H9 (cell line): ENCODE measurements at regions not wholly inside any gene's neighbourhood (a gene's known extent, or its start where the extent isn't known, plus 50 kb on each side); places are given as distances from the start of the nearest gene placed in this dataset.

ENCODE experiments used
- DNase-seq: peaks from one replicate; pipeline ENCODE4 v3.0.0-alpha.2; 2017
- H2AFZ ChIP-seq: one replicate; pipeline ENCODE4 v1.6.1; 2013; ENCODE audit warnings: mild to moderate bottlenecking, low read length, control low read depth, moderate library complexity
- H2AK5ac ChIP-seq: 2 replicates; pipeline ENCODE4 v1.6.1; 2013; ENCODE audit warnings: low read length, control low read depth, mixed read lengths; ENCODE audit not compliant: insufficient read length
- H2BK120ac ChIP-seq: one replicate; pipeline ENCODE4 v1.6.1; 2013; ENCODE audit warnings: low read depth, mild to moderate bottlenecking, low read length, control low read depth, inconsistent platforms; ENCODE audit not compliant: poor library complexity, severe bottlenecking
- H2BK12ac ChIP-seq: 2 replicates; pipeline ENCODE4 v1.6.1; 2013; ENCODE audit warnings: low read length, control low read depth, mixed read lengths, low read depth; ENCODE audit not compliant: insufficient read length
- H2BK15ac ChIP-seq: 2 replicates; pipeline ENCODE4 v1.6.1; 2013; ENCODE audit warnings: low read depth, low read length, control low read depth
- H2BK20ac ChIP-seq: one replicate; pipeline ENCODE4 v1.6.1; 2013; ENCODE audit warnings: low read depth, mild to moderate bottlenecking, low read length, control low read depth, inconsistent platforms; ENCODE audit not compliant: poor library complexity, severe bottlenecking
- H2BK5ac ChIP-seq: 2 replicates; pipeline ENCODE4 v1.6.1; 2013; ENCODE audit warnings: low read length, control low read depth, mixed read lengths; ENCODE audit not compliant: insufficient read length
- H3K14ac ChIP-seq: 2 replicates; pipeline ENCODE4 v1.6.1; 2013; ENCODE audit warnings: low read length, control low read depth; ENCODE audit not compliant: insufficient read depth
- H3K18ac ChIP-seq: 2 replicates; pipeline ENCODE4 v1.6.1; 2013; ENCODE audit warnings: low read depth, mild to moderate bottlenecking, mixed read lengths, low read length, control low read depth; ENCODE audit not compliant: insufficient read length
- H3K23ac ChIP-seq: 2 replicates; pipeline ENCODE4 v1.6.1; 2013; ENCODE audit warnings: low read length, control low read depth, mixed read lengths, low read depth; ENCODE audit not compliant: insufficient read length
- H3K23me2 ChIP-seq: 2 replicates; pipeline ENCODE4 v1.6.1; 2013; ENCODE audit warnings: low read depth, mild to moderate bottlenecking, mixed read lengths, low read length, control low read depth; ENCODE audit not compliant: insufficient read length, poor library complexity, severe bottlenecking
- H3K27ac ChIP-seq: 2 replicates; pipeline ENCODE4 v1.5.1; 2013; ENCODE audit warnings: low read length, control low read depth, mixed read lengths, low read depth; ENCODE audit not compliant: insufficient read length
- H3K27me3 ChIP-seq: 2 replicates; pipeline ENCODE4 v1.6.1; 2013; ENCODE audit warnings: low read length, control low read depth, inconsistent platforms; ENCODE audit not compliant: insufficient read depth
- H3K4ac ChIP-seq: 2 replicates; pipeline ENCODE4 v1.6.1; 2013; ENCODE audit warnings: low read depth, mild to moderate bottlenecking, control low read depth, inconsistent platforms, low read length, moderate library complexity
- H3K4me1 ChIP-seq: 2 replicates; pipeline ENCODE4 v1.6.1; 2013; ENCODE audit warnings: low read length, control low read depth, inconsistent platforms; ENCODE audit not compliant: insufficient read depth
- H3K4me2 ChIP-seq: 2 replicates; pipeline ENCODE4 v1.6.1; 2013; ENCODE audit warnings: low read length, control low read depth, mixed read lengths; ENCODE audit not compliant: insufficient read length, insufficient read depth
- H3K56ac ChIP-seq: 2 replicates; pipeline ENCODE4 v1.6.1; 2013; ENCODE audit warnings: low read depth, mild to moderate bottlenecking, mixed read lengths, low read length, control low read depth; ENCODE audit not compliant: insufficient read length
- H3K79me1 ChIP-seq: 2 replicates; pipeline ENCODE4 v1.6.1; 2013; ENCODE audit warnings: low read depth, mild to moderate bottlenecking, moderate library complexity, low read length, control low read depth, inconsistent platforms; ENCODE audit not compliant: insufficient read depth, poor library complexity, severe bottlenecking
- H3K79me2 ChIP-seq: 2 replicates; pipeline ENCODE4 v1.6.1; 2013; ENCODE audit warnings: low read length, control low read depth, inconsistent platforms; ENCODE audit not compliant: insufficient read depth
- H3K9ac ChIP-seq: 2 replicates; pipeline ENCODE4 v1.6.1; 2013; ENCODE audit warnings: low read length, control low read depth, mixed read lengths; ENCODE audit not compliant: insufficient read length; ENCODE audit errors: extremely low read depth
- H3K9me3 ChIP-seq: one replicate; pipeline ENCODE4 v1.6.1; 2013; ENCODE audit warnings: low read depth, low read length, inconsistent platforms; ENCODE audit not compliant: control insufficient read depth
- H3T11ph ChIP-seq: one replicate; pipeline ENCODE4 v1.6.1; 2013; ENCODE audit warnings: mild to moderate bottlenecking, low read length, control low read depth, inconsistent platforms
- H4K20me1 ChIP-seq: one replicate; pipeline ENCODE4 v1.6.1; 2013; ENCODE audit not compliant: control insufficient read depth, insufficient read length, insufficient read depth
- H4K5ac ChIP-seq: 2 replicates; pipeline ENCODE4 v1.6.1; 2013; ENCODE audit warnings: low read depth, mild to moderate bottlenecking, mixed read lengths, low read length, control low read depth; ENCODE audit not compliant: insufficient read length
- H4K8ac ChIP-seq: replicated peaks from 2 replicates; pipeline ENCODE4 v1.6.1; 2013; ENCODE audit warnings: low read length, control low read depth, mixed read lengths, low read depth; ENCODE audit not compliant: insufficient read length
- H4K91ac ChIP-seq: 2 replicates; pipeline ENCODE4 v1.6.1; 2013; ENCODE audit warnings: low read depth, mild to moderate bottlenecking, moderate library complexity, mixed read lengths, low read length, control low read depth; ENCODE audit not compliant: insufficient read length
- H3K27ac Mint-ChIP-seq, 3 experiments: 2 replicates in 2 of 3; 3 replicates in 1 of 3; pipeline ENCODE4 v1.8.0; 2020 to 2021; ENCODE audit warnings: mixed read lengths in 3 of 3, mild to moderate bottlenecking in 1 of 3, moderate library complexity in 1 of 3
- H3K27me3 Mint-ChIP-seq: 2 replicates; pipeline ENCODE4 v1.8.0; 2021; ENCODE audit warnings: low read depth, mild to moderate bottlenecking, moderate library complexity, mixed read lengths
- H3K36me3 Mint-ChIP-seq, 3 experiments: 2 replicates in 2 of 3; 3 replicates in 1 of 3; pipeline ENCODE4 v1.8.0; 2020 to 2021; ENCODE audit warnings: low read depth in 3 of 3, mixed read lengths in 3 of 3; ENCODE audit not compliant: insufficient read depth in 1 of 3
- H3K4me1 Mint-ChIP-seq, 2 experiments: 2 replicates each; pipeline ENCODE4 v1.8.0; 2020; ENCODE audit warnings: mixed read lengths in 2 of 2
- H3K4me3 Mint-ChIP-seq, 2 experiments: 2 replicates in 1 of 2; 3 replicates in 1 of 2; pipeline ENCODE4 v1.8.0; 2020 to 2021; ENCODE audit warnings: mild to moderate bottlenecking in 2 of 2, mixed read lengths in 2 of 2, moderate library complexity in 1 of 2
- H3K9me3 Mint-ChIP-seq, 2 experiments: 2 replicates in 1 of 2; 3 replicates in 1 of 2; pipeline ENCODE4 v1.8.0; 2020; ENCODE audit warnings: mild to moderate bottlenecking in 2 of 2, mixed read lengths in 2 of 2, moderate library complexity in 1 of 2
- WGBS: extraction: QIAGEN DNeasy Blood & Tissue Kit; methylation state at CpG from one replicate; pipeline ENCODE4 v1.1.7; 2013; ENCODE audit warnings: missing lambda C conversion rate, low lambda C conversion rate, mixed read lengths; ENCODE audit not compliant: insufficient read length; ENCODE audit errors: extremely low coverage; 5-methylcytosine and 5-hydroxymethylcytosine counted together
- TF ChIP-seq, protein P1 (sequence below): fragments of 200-600 bp; sonication (generic); conservative IDR thresholded peaks from 3 replicates; pipeline ENCODE4 v1.8.0; 2021; ENCODE audit warnings: antibody characterized with exemption, mild to moderate bottlenecking

DNA sequence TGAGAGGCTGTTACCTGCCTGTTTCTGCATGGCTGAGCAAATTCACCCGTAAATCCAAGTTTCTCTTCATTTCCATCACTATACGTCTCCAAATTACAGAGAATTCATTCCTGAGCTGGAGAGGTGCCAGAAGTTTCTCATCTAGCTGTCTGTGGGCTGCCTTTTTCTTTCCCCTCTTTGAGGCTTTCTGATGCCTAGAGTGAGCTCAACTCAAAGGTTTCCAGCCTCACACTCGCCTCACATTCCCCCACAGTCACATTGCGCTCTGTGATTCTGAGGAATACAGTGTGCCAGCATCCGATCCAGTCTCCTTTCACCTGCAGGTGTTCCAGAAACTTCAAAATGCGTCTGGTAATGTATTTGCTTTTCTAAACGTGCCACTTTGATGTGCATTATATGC, 267.2 kb downstream of the MFSD1 start, which contains the start of gene IQCJ:
Gene IQCJ, plus strand, starts transcription at position 229 of the 400 bp plus-strand sequence.
- Histone ChIP-seq H3K4me2 (no peak within 1 kb of the TSS), H3T11ph (no peak within 1 kb of the TSS), H3K9ac (no peak within 1 kb of the TSS), H2BK120ac (no peak within 1 kb of the TSS), H3K79me1 (no peaks in the 10 kb centered on the region), H3K56ac (no peak within 1 kb of the TSS), H3K79me2 (no peaks in the 10 kb centered on the region), H2BK5ac (no peak within 1 kb of the TSS), H2AK5ac (no peak within 1 kb of the TSS), H4K5ac (no peak within 1 kb of the TSS), H4K91ac (no peak within 1 kb of the TSS), H2BK15ac (no peak within 1 kb of the TSS), H3K4me1 (no peaks in the 10 kb centered on the region), H4K20me1 (no peaks in the 10 kb centered on the region), H3K4ac (no peak within 1 kb of the TSS), H3K14ac (no peak within 1 kb of the TSS), H3K18ac (no peak within 1 kb of the TSS), H3K27me3 (no peaks in the 10 kb centered on the region), H4K8ac (no peak within 1 kb of the TSS), H3K23me2 (no peaks in the 10 kb centered on the region), H3K27ac (no peak within 1 kb of the TSS), H2BK20ac (no peak within 1 kb of the TSS), H2BK12ac (no peak within 1 kb of the TSS), H3K9me3 (no peaks in the 10 kb centered on the region), H2AFZ (no peak within 1 kb of the TSS), H3K23ac (no peak within 1 kb of the TSS)
- 0 out of 7 replicates have a peak within 1 kb of the TSS, but pooled peaks of 2 of the 3 experiments have one; percentile 34 to 62 for H3K27ac Mint-ChIP-seq
- TF ChIP-seq, protein P1, sequence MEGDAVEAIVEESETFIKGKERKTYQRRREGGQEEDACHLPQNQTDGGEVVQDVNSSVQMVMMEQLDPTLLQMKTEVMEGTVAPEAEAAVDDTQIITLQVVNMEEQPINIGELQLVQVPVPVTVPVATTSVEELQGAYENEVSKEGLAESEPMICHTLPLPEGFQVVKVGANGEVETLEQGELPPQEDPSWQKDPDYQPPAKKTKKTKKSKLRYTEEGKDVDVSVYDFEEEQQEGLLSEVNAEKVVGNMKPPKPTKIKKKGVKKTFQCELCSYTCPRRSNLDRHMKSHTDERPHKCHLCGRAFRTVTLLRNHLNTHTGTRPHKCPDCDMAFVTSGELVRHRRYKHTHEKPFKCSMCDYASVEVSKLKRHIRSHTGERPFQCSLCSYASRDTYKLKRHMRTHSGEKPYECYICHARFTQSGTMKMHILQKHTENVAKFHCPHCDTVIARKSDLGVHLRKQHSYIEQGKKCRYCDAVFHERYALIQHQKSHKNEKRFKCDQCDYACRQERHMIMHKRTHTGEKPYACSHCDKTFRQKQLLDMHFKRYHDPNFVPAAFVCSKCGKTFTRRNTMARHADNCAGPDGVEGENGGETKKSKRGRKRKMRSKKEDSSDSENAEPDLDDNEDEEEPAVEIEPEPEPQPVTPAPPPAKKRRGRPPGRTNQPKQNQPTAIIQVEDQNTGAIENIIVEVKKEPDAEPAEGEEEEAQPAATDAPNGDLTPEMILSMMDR: no peak
- no peaks in the 10 kb centered on the region for H3K27me3 Mint-ChIP-seq
- peaks cover 10 to 15% of the 10 kb centered on the region in 2 experiments for H3K4me1 Mint-ChIP-seq
- no peak for DNase-seq
- no peaks in the 10 kb centered on the region for H3K36me3 Mint-ChIP-seq
- no peak within 1 kb of the TSS for H3K4me3 Mint-ChIP-seq
- H3K9me3 Mint-ChIP-seq: no peaks in the 10 kb centered on the region
- WGBS: no CpG with 5 or more reads among the region's 7 CpGs
